HG03520 (cell line): ENCODE measurements at regions not wholly inside any gene's neighbourhood (a gene's known extent, or its start where the extent isn't known, plus 50 kb on each side); places are given as distances from the start of the nearest gene placed in this dataset.
"Not testable (repeated sequence)": the region's sequence is repeated elsewhere in the genome, so short reads cannot be mapped to it uniquely, and the experiment has no call there.

Experiments used
- ATAC-seq: cut with Tn5 transposase; IDR thresholded peaks from one replicate; pipeline ENCODE4 v1.9.1; 2021; ENCODE audit warnings: mild to moderate bottlenecking, moderate library complexity; ENCODE audit not compliant: unreplicated experiment

- ATAC-seq, result no peak
Observed at GRCh38 chr16:79988721-79989220, 388.2 kb upstream of the MAF start.

- ATAC-seq, result no peak
Observed at GRCh38 chr16:79988089-79988488, 387.6 kb upstream of the MAF start.

GRCh38 chr16:79986352-79986751 is 385.8 kb upstream of the MAF start:
- ATAC-seq, result no peak

GRCh38 chr16:79985606-79986005 is 385.1 kb upstream of the MAF start:
- no peak for ATAC-seq

- ATAC-seq, result not testable (repeated sequence)
Observed at GRCh38 chr16:79984149-79984548, 383.6 kb upstream of the MAF start.

- ATAC-seq, result no peak
Observed at GRCh38 chr16:79982862-79983261, 382.3 kb upstream of the MAF start.

GRCh38 chr16:79982361-79982760 is 381.8 kb upstream of the MAF start:
- ATAC-seq, result no peak

- ATAC-seq, result no peak
Observed at GRCh38 chr16:79981814-79982213, 381.3 kb upstream of the MAF start.

- no peak for ATAC-seq
Observed at GRCh38 chr16:79980650-79981521, 380.3 kb upstream of the MAF start.

GRCh38 chr16:79977940-79978836 is 377.7 kb upstream of the MAF start:
- ATAC-seq, result no peak

GRCh38 chr16:79973320-79973719 is 372.8 kb upstream of the MAF start:
- no peak for ATAC-seq

- no peak for ATAC-seq
Observed at GRCh38 chr16:79972053-79972704, 371.6 kb upstream of the MAF start.

- ATAC-seq, result no peak
Observed at GRCh38 chr16:79971237-79971572, 370.7 kb upstream of the MAF start.

GRCh38 chr16:79970551-79971236 is 370.2 kb upstream of the MAF start:
- ATAC-seq, result no peak

GRCh38 chr16:79970087-79970486 is 369.6 kb upstream of the MAF start:
- ATAC-seq, result no peak

GRCh38 chr16:79969458-79969857 is 368.9 kb upstream of the MAF start:
- no peak for ATAC-seq

- ATAC-seq, result no peak
Observed at GRCh38 chr16:79966226-79966625, 365.7 kb upstream of the MAF start.

- ATAC-seq, result no peak
Observed at GRCh38 chr16:79965718-79966117, 365.2 kb upstream of the MAF start.

- no peak for ATAC-seq
Observed at GRCh38 chr16:79964104-79964503, 363.6 kb upstream of the MAF start.

GRCh38 chr16:79962962-79963361 is 362.4 kb upstream of the MAF start:
- ATAC-seq, result no peak

- no peak for ATAC-seq
Observed at GRCh38 chr16:79959226-79959625, 358.7 kb upstream of the MAF start.
